ENCODE measurements at regions not wholly inside any gene's neighbourhood (a gene's known extent, or its start where the extent isn't known, plus 50 kb on each side); places are given as distances from the start of the nearest gene placed in this dataset.
A peak's percentile ranks its signal among the peaks of the same experiment; 100 is the strongest.

DNA sequence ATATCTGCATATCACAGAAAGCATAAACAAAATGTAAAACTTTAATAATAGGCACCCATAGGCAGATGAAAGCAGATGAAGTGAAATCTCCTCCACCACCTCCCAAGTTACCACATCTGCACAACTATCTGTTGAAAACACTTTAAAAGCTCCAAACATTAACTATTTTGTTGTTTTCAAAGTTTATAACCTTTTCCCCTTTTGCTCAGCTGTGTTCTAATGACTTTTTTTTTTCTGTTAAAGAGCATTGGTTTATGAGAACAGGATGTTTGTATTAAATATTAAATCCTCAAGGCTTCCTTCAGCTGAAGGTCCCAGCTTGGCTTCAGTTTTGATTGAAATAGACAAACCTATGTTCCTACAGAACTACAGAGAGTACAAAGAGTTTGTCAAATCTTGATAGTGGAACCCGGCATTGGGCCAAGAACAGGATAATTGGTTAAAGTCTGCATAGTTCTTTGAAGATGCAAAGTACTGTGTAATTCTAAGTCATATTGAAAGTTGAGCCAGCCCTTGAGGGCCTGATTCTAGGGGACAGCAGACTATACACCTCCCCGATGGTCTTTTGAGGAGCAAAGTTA is 255.1 kb upstream of the JAG1 start:
- TF ChIP-seq, protein P1, sequence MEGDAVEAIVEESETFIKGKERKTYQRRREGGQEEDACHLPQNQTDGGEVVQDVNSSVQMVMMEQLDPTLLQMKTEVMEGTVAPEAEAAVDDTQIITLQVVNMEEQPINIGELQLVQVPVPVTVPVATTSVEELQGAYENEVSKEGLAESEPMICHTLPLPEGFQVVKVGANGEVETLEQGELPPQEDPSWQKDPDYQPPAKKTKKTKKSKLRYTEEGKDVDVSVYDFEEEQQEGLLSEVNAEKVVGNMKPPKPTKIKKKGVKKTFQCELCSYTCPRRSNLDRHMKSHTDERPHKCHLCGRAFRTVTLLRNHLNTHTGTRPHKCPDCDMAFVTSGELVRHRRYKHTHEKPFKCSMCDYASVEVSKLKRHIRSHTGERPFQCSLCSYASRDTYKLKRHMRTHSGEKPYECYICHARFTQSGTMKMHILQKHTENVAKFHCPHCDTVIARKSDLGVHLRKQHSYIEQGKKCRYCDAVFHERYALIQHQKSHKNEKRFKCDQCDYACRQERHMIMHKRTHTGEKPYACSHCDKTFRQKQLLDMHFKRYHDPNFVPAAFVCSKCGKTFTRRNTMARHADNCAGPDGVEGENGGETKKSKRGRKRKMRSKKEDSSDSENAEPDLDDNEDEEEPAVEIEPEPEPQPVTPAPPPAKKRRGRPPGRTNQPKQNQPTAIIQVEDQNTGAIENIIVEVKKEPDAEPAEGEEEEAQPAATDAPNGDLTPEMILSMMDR (IDR thresholded peaks at IDR 0.05), result no peak
- TF ChIP-seq POLR2A (IDR thresholded peaks at IDR 0.05), result no peak
- Histone ChIP-seq H3K36me3 (no peaks in the 10 kb centered on the region), H3K9me3 (no peaks in the 10 kb centered on the region), H3K4me3 (no peak overlapping the region), H3K27ac (peak overlapping the region; percentile 29 to 43), H3K27me3 (no peaks in the 10 kb centered on the region), H3K4me1 (no peaks in the 10 kb centered on the region)
- intact Hi-C loops (cut with DNase I; ENCODE audit: low total_unique reads), result no loop called here
- DNase-seq, result peak in 1 of 2 donors; percentile 57

DNA sequence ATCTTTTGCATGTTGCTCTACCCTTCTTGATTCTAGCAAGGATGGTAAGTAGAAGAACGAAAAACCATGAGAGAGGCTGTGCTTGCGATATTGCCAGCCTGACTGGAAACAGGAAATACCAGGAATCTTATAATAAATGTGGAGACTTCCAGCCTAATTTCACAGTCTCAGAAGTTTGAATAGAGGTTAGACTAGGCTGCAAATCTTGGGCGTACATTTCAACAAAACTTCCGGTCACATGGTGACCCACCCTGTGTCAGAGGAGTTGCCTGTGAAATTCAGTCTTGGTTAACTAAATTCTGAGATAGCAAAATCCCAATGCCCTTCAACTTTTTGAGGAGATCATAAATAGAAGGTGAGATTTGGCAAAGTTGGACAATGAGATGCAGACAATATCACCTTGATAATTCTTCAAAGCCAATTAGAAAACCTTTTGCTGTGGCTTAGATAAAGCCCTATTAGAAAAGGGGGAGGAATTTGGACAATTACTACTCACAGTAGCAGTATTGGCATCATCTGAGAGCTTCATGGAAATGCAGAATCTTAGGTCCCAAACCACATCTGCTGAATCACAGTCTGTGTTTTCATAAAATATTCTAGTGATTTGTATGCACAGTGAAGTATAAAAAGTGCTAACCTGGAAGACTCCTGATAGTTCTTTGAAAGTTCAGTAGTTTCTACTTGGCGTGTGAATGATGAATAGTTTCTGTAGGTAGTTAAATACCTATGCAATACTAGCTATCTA is 262.0 kb upstream of the JAG1 start:
- H3K27ac ChIP-seq, result no peak overlapping the region
- intact Hi-C loops (cut with DNase I; ENCODE audit: low total_unique reads), result no loop called here

GRCh38 chr20:10936786-10937185 is 263.0 kb upstream of the JAG1 start:
- intact Hi-C loops (cut with DNase I; ENCODE audit: low total_unique reads), result no loop called here
- TF ChIP-seq, protein P1 (IDR thresholded peaks at IDR 0.05), result no peak
- TF ChIP-seq POLR2A (IDR thresholded peaks at IDR 0.05), result no peak

More for the DNA sequence above, 262.0 kb upstream of the JAG1 start:
- DNase-seq, result peak in 1 of 2 donors; percentile 25
- Histone ChIP-seq H3K27me3 (no peaks in the 10 kb centered on the region), H3K4me3 (no peak overlapping the region), H3K36me3 (no peaks in the 10 kb centered on the region), H3K4me1 (no peaks in the 10 kb centered on the region), H3K9me3 (no peaks in the 10 kb centered on the region)
- TF ChIP-seq, protein P1 (IDR thresholded peaks at IDR 0.05), result no peak
- no peak for TF ChIP-seq POLR2A (IDR thresholded peaks at IDR 0.05)

DNA sequence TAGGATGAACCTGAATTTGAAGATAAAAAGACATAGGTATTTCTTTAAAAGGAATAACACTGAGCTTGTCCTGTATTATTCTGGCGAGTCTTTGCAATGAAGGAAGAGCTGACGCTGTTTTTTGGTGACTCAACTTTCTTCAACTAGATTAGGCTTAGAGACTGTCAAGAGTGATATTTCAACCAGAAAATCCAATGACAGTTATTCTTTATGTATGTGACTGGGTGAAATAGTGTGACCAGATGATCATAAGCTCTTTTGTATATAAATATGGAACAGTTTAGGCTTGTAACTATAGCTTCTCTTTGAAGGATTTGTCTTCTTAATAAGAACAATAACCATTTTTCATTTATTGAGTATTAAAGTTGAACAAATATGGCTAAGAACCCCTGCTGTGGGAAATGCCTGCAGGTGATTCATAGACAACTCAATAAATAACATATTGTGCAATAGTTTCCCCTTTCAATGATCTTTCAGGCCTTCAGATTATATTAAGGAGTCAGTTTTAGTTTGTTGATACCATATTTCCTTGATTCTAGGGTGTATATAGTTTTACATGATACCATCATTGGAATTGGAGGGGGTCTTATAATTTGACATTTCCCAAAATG is 265.6 kb upstream of the JAG1 start:
- H3K27me3 ChIP-seq, result no peaks in the 10 kb centered on the region
- DNase-seq, result no peak
- TF ChIP-seq POLR2A (IDR thresholded peaks at IDR 0.05), result no peak
- TF ChIP-seq, protein P1 (IDR thresholded peaks at IDR 0.05), result no peak
- no peaks in the 10 kb centered on the region for H3K36me3 ChIP-seq
- H3K27ac ChIP-seq, result no peak overlapping the region
- intact Hi-C loops (cut with DNase I; ENCODE audit: low total_unique reads), result no loop called here
- H3K9me3 ChIP-seq, result no peaks in the 10 kb centered on the region
- H3K4me1 ChIP-seq, result no peaks in the 10 kb centered on the region
- H3K4me3 ChIP-seq, result no peak overlapping the region

More at GRCh38 chr20:10936786-10937185, 263.0 kb upstream of the JAG1 start:
- Histone ChIP-seq H3K9me3 (no peaks in the 10 kb centered on the region), H3K27ac (no peak overlapping the region), H3K27me3 (no peaks in the 10 kb centered on the region), H3K4me3 (no peak overlapping the region), H3K36me3 (no peaks in the 10 kb centered on the region), H3K4me1 (no peaks in the 10 kb centered on the region)
- no peak for DNase-seq

GRCh38 chr20:10940941-10941340 is 267.1 kb upstream of the JAG1 start:
- H3K4me1 ChIP-seq, result no peaks in the 10 kb centered on the region
- intact Hi-C loops (cut with DNase I; ENCODE audit: low total_unique reads), result no loop called here
- TF ChIP-seq, protein P1 (IDR thresholded peaks at IDR 0.05), result no peak
- no peak for TF ChIP-seq POLR2A (IDR thresholded peaks at IDR 0.05)
- H3K27me3 ChIP-seq, result no peaks in the 10 kb centered on the region
- no peaks in the 10 kb centered on the region for H3K9me3 ChIP-seq
- H3K4me3 ChIP-seq, result no peak overlapping the region
- H3K36me3 ChIP-seq, result no peaks in the 10 kb centered on the region
- DNase-seq, result no peak
- no peak overlapping the region for H3K27ac ChIP-seq

Measured in uterus (tissue), 3 donors.